Mucosa of stomach (tissue), 1 donor: ENCODE measurements at regions not wholly inside any gene's neighbourhood (a gene's known extent, or its start where the extent isn't known, plus 50 kb on each side); places are given as distances from the start of the nearest gene placed in this dataset.
"Not testable (repeated sequence)": the region's sequence is repeated elsewhere in the genome, so short reads cannot be mapped to it uniquely, and the experiment has no call there.

Experiments
- H3K27me3 ChIP-seq: one replicate; pipeline ENCODE4 v1.7.0; 2013; ENCODE audit warnings: mild to moderate bottlenecking, low read length; ENCODE audit not compliant: control insufficient read depth, insufficient read depth
- H3K36me3 ChIP-seq: one replicate; pipeline ENCODE4 v1.7.0; 2013; ENCODE audit warnings: low read length; ENCODE audit not compliant: control insufficient read depth, insufficient read depth
- H3K4me1 ChIP-seq: one replicate; pipeline ENCODE4 v1.7.0; 2013; ENCODE audit warnings: mild to moderate bottlenecking, low read length; ENCODE audit not compliant: control insufficient read depth, insufficient read depth
- H3K4me3 ChIP-seq: one replicate; pipeline ENCODE4 v1.7.0; 2013; ENCODE audit warnings: low read length
- H3K9ac ChIP-seq: one replicate; pipeline ENCODE4 v1.7.0; 2013; ENCODE audit warnings: mild to moderate bottlenecking, low read length, moderate library complexity
- H3K9me3 ChIP-seq: one replicate; pipeline ENCODE4 v1.7.0; 2013; ENCODE audit warnings: mild to moderate bottlenecking, low read length, moderate library complexity; ENCODE audit not compliant: control insufficient read depth
- donor health status: Pancreatic carcinoma.

DNA sequence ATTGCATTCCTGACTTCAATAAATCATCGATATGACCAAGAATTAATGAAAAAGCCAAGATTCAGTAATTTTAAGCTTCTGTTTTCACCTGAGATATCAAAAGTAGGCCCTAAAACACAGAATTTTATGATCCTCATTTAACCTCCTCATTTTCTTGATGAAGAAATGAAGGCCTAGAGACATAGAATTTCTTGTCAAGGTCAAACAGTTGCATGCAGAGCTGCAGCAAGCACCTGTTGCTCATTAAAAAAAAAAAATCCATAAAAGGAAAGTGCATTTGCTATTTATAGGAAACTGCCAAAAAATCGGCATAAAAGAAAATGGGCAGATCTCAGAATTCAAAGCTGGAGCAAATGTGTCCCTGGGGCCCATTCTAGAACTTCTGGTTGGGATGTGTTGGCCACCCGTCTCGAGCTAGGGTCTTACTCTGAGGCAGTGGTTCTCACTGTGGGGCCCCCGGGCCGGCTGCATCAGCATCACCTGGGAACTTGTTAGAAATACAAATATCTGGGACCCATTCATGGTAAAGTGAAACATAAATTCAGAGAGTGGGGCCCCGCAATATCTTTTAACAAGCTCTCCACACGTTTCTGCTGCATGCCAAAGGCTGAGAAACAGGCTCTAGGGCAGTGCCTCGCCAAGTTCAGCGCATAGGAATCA is 224.7 kb upstream of the UBL3 start:
- Histone ChIP-seq H3K4me1 (peaks cover 22% of the 10 kb centered on the region), H3K27me3 (no peaks in the 10 kb centered on the region), H3K9me3 (no peaks in the 10 kb centered on the region), H3K4me3 (no peak overlapping the region), H3K36me3 (no peaks in the 10 kb centered on the region), H3K9ac (no peak overlapping the region)

DNA sequence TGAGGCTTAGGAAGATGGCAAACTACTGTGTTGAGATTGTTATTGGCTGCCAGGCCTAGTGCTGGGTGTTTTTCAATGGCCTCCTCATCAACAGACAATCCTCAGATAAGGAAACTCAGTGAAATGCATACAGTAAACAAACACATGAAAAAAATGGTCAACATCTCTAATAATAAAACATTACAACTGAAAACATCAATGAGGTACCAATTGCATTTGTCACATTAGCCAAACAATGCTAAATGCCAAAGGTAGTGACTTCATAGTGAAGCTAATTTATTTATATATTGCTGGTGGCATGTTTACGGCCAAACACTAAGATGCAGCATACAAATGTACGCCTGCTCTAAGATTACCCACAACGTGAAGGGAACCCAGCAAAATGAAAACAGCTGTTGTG is 224.0 kb upstream of the UBL3 start:
- H3K36me3 ChIP-seq: no peaks in the 10 kb centered on the region
- no peaks in the 10 kb centered on the region for H3K9me3 ChIP-seq
- peaks cover 28% of the 10 kb centered on the region for H3K4me1 ChIP-seq
- no peak overlapping the region for H3K9ac ChIP-seq
- no peak overlapping the region for H3K4me3 ChIP-seq
- no peaks in the 10 kb centered on the region for H3K27me3 ChIP-seq

GRCh38 chr13:30072818-30073186 is 222.4 kb upstream of the UBL3 start:
- H3K36me3 ChIP-seq: no peaks in the 10 kb centered on the region
- H3K9me3 ChIP-seq: no peaks in the 10 kb centered on the region
- H3K9ac ChIP-seq: peak overlapping the region; percentile 63
- H3K4me1 ChIP-seq: peaks cover 34% of the 10 kb centered on the region
- H3K27me3 ChIP-seq: no peaks in the 10 kb centered on the region
- no peak overlapping the region for H3K4me3 ChIP-seq

DNA sequence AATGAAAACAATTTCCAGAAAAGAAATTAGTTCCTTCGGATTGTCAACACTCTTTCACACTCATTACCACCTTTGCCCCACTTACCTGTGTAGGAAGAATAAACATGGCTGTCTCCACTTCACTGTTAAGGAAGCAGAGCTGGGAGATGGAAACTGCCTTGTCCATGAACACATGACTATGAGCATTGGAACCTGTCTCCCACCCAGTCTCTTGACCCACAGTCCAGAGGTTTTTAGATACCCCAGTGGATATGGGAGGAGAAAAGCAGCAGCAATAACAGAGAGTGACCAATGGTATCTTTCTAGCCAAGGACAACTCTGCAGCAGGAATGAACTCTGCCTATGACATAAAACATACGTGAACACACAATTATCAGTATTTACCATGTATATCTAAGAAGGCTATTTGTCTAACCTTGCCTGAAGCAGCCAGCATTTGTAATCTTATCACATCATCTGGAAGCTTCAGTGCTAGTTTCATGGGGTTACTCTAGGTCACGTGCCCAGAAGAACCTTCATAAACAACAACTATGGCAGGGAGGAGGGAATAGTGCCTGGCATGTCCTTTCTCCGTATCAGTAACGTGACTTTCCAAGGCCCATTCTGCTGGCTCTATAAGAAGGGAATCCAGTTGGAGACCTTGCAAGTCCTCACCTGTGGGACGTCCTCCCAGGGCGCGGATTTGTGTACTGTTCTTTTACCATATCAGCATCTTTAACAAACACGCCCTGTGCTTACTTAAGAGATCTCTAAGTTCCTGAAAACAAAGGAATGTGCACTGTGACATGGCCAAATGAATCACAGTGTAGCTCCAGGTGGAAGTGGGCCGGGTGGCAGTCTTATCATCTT is 221.8 kb upstream of the UBL3 start:
- no peaks in the 10 kb centered on the region for H3K36me3 ChIP-seq

DNA sequence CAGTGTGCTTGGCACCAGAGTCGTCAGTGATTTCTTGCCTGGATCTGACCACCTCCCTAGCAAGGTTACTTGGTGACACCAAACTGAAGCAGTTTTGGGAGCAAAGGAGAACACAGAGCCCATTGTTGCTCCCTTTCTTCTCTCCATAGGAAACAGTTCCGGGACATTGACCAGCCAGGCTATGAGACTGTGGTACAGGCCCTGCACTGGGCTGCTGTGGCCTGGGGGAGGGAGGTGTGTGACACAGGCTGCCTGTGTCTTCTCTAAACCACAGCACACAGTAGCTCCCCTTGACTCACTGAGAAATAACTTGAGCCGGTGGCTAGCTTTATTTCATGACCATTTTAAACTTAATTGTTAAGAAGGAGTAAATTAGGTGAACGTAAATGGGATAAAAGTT is 214.8 kb upstream of the UBL3 start:
- Histone ChIP-seq H3K9ac (no peak overlapping the region), H3K4me1 (peaks cover 13% of the 10 kb centered on the region), H3K36me3 (no peaks in the 10 kb centered on the region), H3K9me3 (no peaks in the 10 kb centered on the region), H3K27me3 (no peaks in the 10 kb centered on the region), H3K4me3 (no peak overlapping the region)

More for the DNA sequence above, 221.8 kb upstream of the UBL3 start:
- Histone ChIP-seq H3K9ac (no peak overlapping the region), H3K4me1 (peaks cover 34% of the 10 kb centered on the region), H3K27me3 (no peaks in the 10 kb centered on the region), H3K9me3 (no peaks in the 10 kb centered on the region), H3K4me3 (no peak overlapping the region)

DNA sequence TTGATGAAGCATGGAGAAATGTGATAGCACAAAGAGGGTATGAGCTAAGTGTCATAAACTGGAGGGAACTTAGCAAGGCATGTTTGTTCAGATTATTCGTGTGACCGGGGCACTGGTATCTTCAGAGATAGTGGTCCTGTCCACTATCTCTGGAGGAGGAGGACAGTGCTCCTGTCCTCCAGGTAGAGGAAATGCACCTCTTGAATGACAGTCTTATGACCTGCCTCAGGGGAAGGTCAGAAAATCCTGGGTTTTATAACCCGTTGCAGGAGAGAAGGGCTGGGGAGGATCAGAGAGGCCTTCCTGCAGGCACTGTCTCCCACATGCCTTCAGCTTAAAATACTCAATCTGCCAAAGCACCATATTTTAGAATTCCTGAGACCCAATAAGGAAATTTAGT is 213.5 kb upstream of the UBL3 start:
- no peaks in the 10 kb centered on the region for H3K9me3 ChIP-seq
- H3K36me3 ChIP-seq: no peaks in the 10 kb centered on the region
- H3K4me3 ChIP-seq: no peak overlapping the region
- H3K4me1 ChIP-seq: peaks cover under 1% of the 10 kb centered on the region
- H3K27me3 ChIP-seq: no peaks in the 10 kb centered on the region
- H3K9ac ChIP-seq: no peak overlapping the region

DNA sequence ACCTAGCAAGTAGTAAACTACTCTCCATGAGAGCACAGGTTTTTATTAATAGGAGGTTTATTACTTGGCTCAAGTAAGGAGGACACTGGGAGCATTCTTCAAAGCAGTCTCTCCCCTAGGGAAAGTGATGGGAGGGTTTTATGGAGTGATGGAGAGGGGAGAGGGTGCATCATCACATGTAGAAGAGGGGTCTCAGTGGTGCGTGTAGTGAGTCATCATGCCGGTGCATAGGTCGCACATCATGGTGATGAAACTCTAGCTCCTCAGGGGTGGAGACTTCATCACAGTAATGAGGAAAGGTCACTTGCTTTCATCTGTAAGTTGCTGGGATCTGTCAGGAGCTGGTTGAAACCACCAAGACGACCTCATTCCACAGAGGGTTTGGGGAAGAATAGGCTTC is 210.8 kb upstream of the UBL3 start:
- H3K36me3 ChIP-seq: no peaks in the 10 kb centered on the region

GRCh38 chr13:30058429-30058828 is 208.0 kb upstream of the UBL3 start:
- Histone ChIP-seq H3K9me3 (no peaks in the 10 kb centered on the region), H3K36me3 (no peaks in the 10 kb centered on the region), H3K4me3 (no peak overlapping the region), H3K4me1 (peaks cover 3% of the 10 kb centered on the region), H3K9ac (no peak overlapping the region), H3K27me3 (no peaks in the 10 kb centered on the region)

More for the DNA sequence above, 210.8 kb upstream of the UBL3 start:
- H3K27me3 ChIP-seq: no peaks in the 10 kb centered on the region
- H3K9me3 ChIP-seq: no peaks in the 10 kb centered on the region
- H3K4me3 ChIP-seq: no peak overlapping the region
- H3K4me1 ChIP-seq: no peaks in the 10 kb centered on the region
- H3K9ac ChIP-seq: no peak overlapping the region

GRCh38 chr13:30054546-30054945 is 204.1 kb upstream of the UBL3 start:
- not testable (repeated sequence) for H3K36me3 ChIP-seq, H3K9me3 ChIP-seq, H3K27me3 ChIP-seq, H3K4me1 ChIP-seq, H3K4me3 ChIP-seq, H3K9ac ChIP-seq

DNA sequence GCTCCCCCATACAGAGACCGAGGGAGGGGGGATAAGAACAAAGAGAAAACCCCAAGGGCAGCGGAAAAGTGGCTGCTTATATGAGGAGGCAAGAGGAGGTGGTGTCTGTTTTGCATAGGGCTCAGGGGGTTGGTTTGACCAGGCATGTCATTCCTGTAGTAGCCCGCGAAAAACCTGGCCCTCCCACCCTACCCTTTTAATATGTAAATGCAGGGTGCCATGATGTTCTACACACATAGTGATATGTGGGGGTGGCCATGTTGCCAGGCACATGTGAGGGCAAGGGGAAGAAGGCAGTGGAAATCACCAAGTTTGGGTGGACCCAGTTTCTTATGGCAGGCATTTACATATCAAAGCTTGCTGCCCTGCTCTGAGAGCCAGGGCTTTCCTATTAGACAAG is 203.5 kb upstream of the UBL3 start:
- Histone ChIP-seq H3K9ac (no peak overlapping the region), H3K4me3 (no peak overlapping the region), H3K9me3 (no peaks in the 10 kb centered on the region), H3K27me3 (no peaks in the 10 kb centered on the region), H3K36me3 (no peaks in the 10 kb centered on the region), H3K4me1 (peaks cover 9% of the 10 kb centered on the region)

DNA sequence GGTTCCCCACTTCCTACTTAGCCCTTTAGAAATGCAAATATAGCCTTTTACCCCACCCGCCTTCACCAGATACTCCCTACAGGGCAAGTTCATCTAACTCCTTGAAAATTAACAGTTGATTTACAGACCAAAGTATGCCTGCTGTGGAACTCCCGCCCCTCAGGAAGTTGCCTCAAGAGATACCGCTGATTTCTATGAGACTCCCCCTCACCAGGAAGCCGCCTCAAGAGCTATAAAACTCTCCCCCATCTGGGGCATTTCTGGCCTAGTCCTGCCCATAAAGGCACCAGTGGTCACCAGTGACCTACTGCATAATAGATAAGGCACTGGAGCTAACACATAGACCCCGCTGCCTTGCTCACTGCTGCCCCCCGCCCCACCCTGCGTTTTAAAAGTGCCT is 201.7 kb upstream of the UBL3 start:
- Histone ChIP-seq H3K4me1 (peaks cover 9% of the 10 kb centered on the region), H3K27me3 (no peaks in the 10 kb centered on the region), H3K9ac (no peak overlapping the region), H3K4me3 (no peak overlapping the region), H3K36me3 (no peaks in the 10 kb centered on the region), H3K9me3 (no peaks in the 10 kb centered on the region)

DNA sequence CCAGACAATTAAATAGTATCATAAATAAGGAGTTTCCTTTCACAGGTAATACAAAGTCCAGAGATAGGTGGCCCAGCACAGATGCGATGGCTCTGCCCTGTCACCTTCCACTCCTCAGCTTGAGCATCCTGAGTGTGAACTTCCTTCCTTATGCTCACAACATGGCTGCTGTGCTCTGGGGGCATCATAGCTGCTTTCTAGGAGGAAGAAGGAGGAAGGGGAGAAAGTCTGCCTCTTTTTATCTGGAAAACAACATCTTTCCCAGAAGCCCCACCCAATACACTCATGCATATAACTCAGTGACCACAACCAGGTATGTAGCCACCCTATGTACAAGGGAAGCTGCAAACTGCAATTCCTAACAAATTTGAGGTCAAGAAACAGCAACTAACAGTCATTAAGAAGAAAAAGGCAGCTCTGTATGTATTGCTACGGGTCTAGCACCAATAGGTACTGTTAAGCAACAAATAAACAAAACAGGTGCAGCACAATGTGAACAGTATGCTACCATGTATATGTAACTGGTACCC is 201.2 kb upstream of the UBL3 start:
- no peak overlapping the region for H3K9ac ChIP-seq
- peaks cover 9% of the 10 kb centered on the region for H3K4me1 ChIP-seq
- H3K27me3 ChIP-seq: no peaks in the 10 kb centered on the region
- H3K36me3 ChIP-seq: no peaks in the 10 kb centered on the region
- no peak overlapping the region for H3K4me3 ChIP-seq
- no peaks in the 10 kb centered on the region for H3K9me3 ChIP-seq
